GM12878 (cell line): ENCODE measurements at regions not wholly inside any gene's neighbourhood (a gene's known extent, or its start where the extent isn't known, plus 50 kb on each side); places are given as distances from the start of the nearest gene placed in this dataset.

Source experiments
- ATAC-seq: fragments of 200-7000 bp; cut with Tn5 transposase; 3 replicates; pipeline ENCODE4 v1.9.1; 2020; ENCODE audit warnings: mild to moderate bottlenecking, moderate library complexity
- BruUV-seq: library from RNA; stranded (reverse); fragments of 400-500 nt; replicated peaks from 2 replicates; lab custom pipeline; 2021; lab: Mats Ljungman, UMichigan
- CTCF ChIA-PET: fragments of 300-600 bp; sonication (Branson Sonifier 250); formaldehyde crosslinking; extraction: SDS; loops from one replicate; lab custom pipeline; 2021; ENCODE audit warnings: inconsistent platforms; lab: Yijun Ruan, JAX
- POLR2A ChIA-PET: fragments of 350-600 bp; formaldehyde crosslinking; extraction: SDS; loops from one replicate; lab custom pipeline; 2021; ENCODE audit warnings: inconsistent platforms; lab: Charles Lee
- RAD21 ChIA-PET: fragments of 300-600 bp; sonication (Branson Sonifier 250); formaldehyde crosslinking; loops from one replicate; lab custom pipeline; 2023; ENCODE audit warnings: antibody characterized with exemption; ENCODE audit not compliant: unreplicated experiment; lab: Charles Lee
- SMC1A ChIA-PET: fragments of 300-600 bp; sonication (Branson Sonifier 250); formaldehyde crosslinking; loops from one replicate; lab custom pipeline; 2023; ENCODE audit not compliant: unreplicated experiment, uncharacterized antibody; lab: Charles Lee
- DNase-seq: peaks from one replicate; pipeline ENCODE4 v3.0.0-alpha.2; 2011; ENCODE audit warnings: low read depth, low spot score
- FAIRE-seq: peaks from 3 replicates; lab custom pipeline; 2011; peaks lifted over from hg19 to GRCh38; lab: Jason Lieb, UNC
- H2AFZ ChIP-seq: 2 replicates; pipeline ENCODE4 v1.6.0; 2011; ENCODE audit warnings: low read depth, low read length, control low read depth; ENCODE audit not compliant: control insufficient read depth
- H3K27ac ChIP-seq: 2 replicates; pipeline ENCODE4 v1.5.1; 2011; ENCODE audit warnings: control low read depth; ENCODE audit not compliant: control insufficient read depth, insufficient read depth
- H3K27me3 ChIP-seq, 2 experiments: replicated peaks in 1 of 2; 2 replicates each; pipeline versions ENCODE4 v1.6.0 to v1.6.1; 2011; ENCODE audit warnings: low read length in 1 of 2; ENCODE audit not compliant: control insufficient read depth in 2 of 2, insufficient read depth in 2 of 2
- H3K36me3 ChIP-seq, 2 experiments: 2 replicates each; pipeline ENCODE4 v1.5.1; 2011; ENCODE audit warnings: low read length in 1 of 2; ENCODE audit not compliant: control insufficient read depth in 2 of 2, insufficient read depth in 2 of 2
- H3K4me1 ChIP-seq: 2 replicates; pipeline ENCODE4 v1.6.1; 2011; ENCODE audit warnings: mild to moderate bottlenecking, low read length, moderate library complexity, mixed read lengths; ENCODE audit not compliant: control insufficient read depth, insufficient read depth
- H3K4me2 ChIP-seq: 2 replicates; pipeline ENCODE4 v1.6.0; 2011; ENCODE audit warnings: control low read depth; ENCODE audit not compliant: control insufficient read depth, insufficient read depth
- H3K4me3 ChIP-seq: fragments of 200-600 bp; sonication (generic); 2 replicates; pipeline ENCODE4 v1.5.1; 2016
- H3K79me2 ChIP-seq: 2 replicates; pipeline ENCODE4 v1.6.0; 2011; ENCODE audit warnings: low read length; ENCODE audit not compliant: control insufficient read depth, insufficient read depth
- H3K9ac ChIP-seq: 2 replicates; pipeline ENCODE4 v1.8.0; 2011; ENCODE audit warnings: low read length, control low read depth, mixed read lengths; ENCODE audit not compliant: control insufficient read depth, insufficient read depth
- H3K9me3 ChIP-seq: replicated peaks from 3 replicates; pipeline ENCODE4 v1.5.1; 2011; ENCODE audit warnings: mild to moderate bottlenecking, low read length; ENCODE audit not compliant: control insufficient read depth, insufficient read depth
- H4K20me1 ChIP-seq: 2 replicates; pipeline ENCODE4 v1.6.0; 2011; ENCODE audit not compliant: control insufficient read depth, insufficient read depth
- BMI1 ChIP-seq: fragments of 450-650 bp; IDR thresholded peaks from 2 replicates; pipeline ENCODE4 v1.6.1; 2016; ENCODE audit warnings: mild to moderate bottlenecking, moderate library complexity, borderline replicate concordance
- CHD2 ChIP-seq: IDR thresholded peaks from 2 replicates; pipeline ENCODE4 v1.6.1; 2011; ENCODE audit warnings: low read depth, low read length, improper control_type of control experiment, borderline replicate concordance
- EED ChIP-seq: sonication (generic); IDR thresholded peaks from 2 replicates; pipeline ENCODE4 v1.6.1; 2016; ENCODE audit warnings: antibody characterized with exemption, low read depth
- EGR1 ChIP-seq, 2 experiments: IDR thresholded peaks; 1 replicate in 1 of 2; 2 replicates in 1 of 2; pipeline ENCODE4 v1.6.1; 2011 to 2012; ENCODE audit warnings: low read depth in 2 of 2, low read length in 2 of 2, borderline replicate concordance in 1 of 2, mild to moderate bottlenecking in 1 of 2, moderate library complexity in 1 of 2
- FOS ChIP-seq: IDR thresholded peaks from 3 replicates; pipeline ENCODE4 v1.6.1; 2011; ENCODE audit warnings: borderline replicate concordance; ENCODE audit not compliant: insufficient read length; ENCODE audit errors: extremely low read depth
- HCFC1 ChIP-seq: fragments of 150-350 bp; IDR thresholded peaks from 2 replicates; pipeline ENCODE4 v1.6.1; 2014; ENCODE audit warnings: low read length
- IRF3 ChIP-seq: fragments of 450-650 bp; IDR thresholded peaks from 2 replicates; pipeline ENCODE4 v1.6.1; 2014; ENCODE audit warnings: mild to moderate bottlenecking
- MEF2A ChIP-seq: IDR thresholded peaks from 2 replicates; pipeline ENCODE4 v1.6.1; 2011; ENCODE audit warnings: low read depth, mild to moderate bottlenecking, low read length, moderate library complexity; ENCODE audit not compliant: insufficient read depth
- MYB ChIP-seq: fragments of 150-350 bp; IDR thresholded peaks from 2 replicates; pipeline ENCODE4 v1.6.1; 2014; ENCODE audit warnings: mild to moderate bottlenecking, low read depth, low read length, borderline replicate concordance
- NBN ChIP-seq: fragments of 450-650 bp; IDR thresholded peaks from 2 replicates; pipeline ENCODE4 v1.6.1; 2016
- NR2C2 ChIP-seq: IDR thresholded peaks from 2 replicates; pipeline ENCODE4 v1.6.1; 2011; ENCODE audit warnings: borderline replicate concordance, low read depth; ENCODE audit not compliant: control insufficient read depth, insufficient read length
- POLR2AphosphoS2 ChIP-seq: IDR thresholded peaks from 2 replicates; pipeline ENCODE4 v1.6.1; 2011; ENCODE audit warnings: low read depth, mild to moderate bottlenecking, low read length, improper control_type of control experiment, moderate library complexity
- WGBS: methylation state at CpG from one replicate; pipeline ENCODE4 v1.1.6; 2016; ENCODE audit warnings: low lambda C conversion rate; ENCODE audit not compliant: insufficient replicate concordance, insufficient coverage; ENCODE audit errors: missing lambda C conversion rate; 5-methylcytosine and 5-hydroxymethylcytosine counted together
- in situ Hi-C: fragments of 300-500 bp; cut with MboI; formaldehyde crosslinking; loops from 9 replicates; pipeline ENCODE4 v1.14.3; 2018; ENCODE audit warnings: mixed read lengths
- intact Hi-C: fragments of 100-400 bp; cut with micrococcal nuclease; formaldehyde crosslinking; loops from one replicate; pipeline ENCODE4 v1.14.2; 2022; ENCODE audit not compliant: unreplicated experiment
- TF ChIP-seq, protein P1 (sequence below): fragments of 450-650 bp; formaldehyde crosslinking; IDR thresholded peaks from 2 replicates; pipeline ENCODE4 v1.4.0; 2020; ENCODE audit warnings: mild to moderate bottlenecking, moderate library complexity
- TF ChIP-seq, protein P2 (sequence below), 3 experiments: IDR thresholded peaks in 2 of 3; conservative IDR thresholded peaks in 1 of 3; 2 replicates each; pipeline ENCODE4 v1.5.1; 2011; ENCODE audit warnings: low read depth in 3 of 3, low read length in 3 of 3, mild to moderate bottlenecking in 3 of 3, control low read depth in 2 of 3, moderate library complexity in 2 of 3, inconsistent platforms in 1 of 3, mixed read lengths in 1 of 3; ENCODE audit not compliant: control insufficient read depth in 2 of 3, insufficient read depth in 1 of 3; ENCODE audit errors: extremely low read depth in 1 of 3
- TF ChIP-seq, protein P3 (sequence below): fragments of 450-650 bp; IDR thresholded peaks from 2 replicates; pipeline ENCODE4 v1.6.1; 2016; ENCODE audit warnings: mild to moderate bottlenecking

GRCh38 chr2:198424112-198424511, 619.7 kb downstream of the PLCL1 start:
- 0% methylated on average over 1 of the region's 1 CpG for WGBS
- TF ChIP-seq, protein P1, sequence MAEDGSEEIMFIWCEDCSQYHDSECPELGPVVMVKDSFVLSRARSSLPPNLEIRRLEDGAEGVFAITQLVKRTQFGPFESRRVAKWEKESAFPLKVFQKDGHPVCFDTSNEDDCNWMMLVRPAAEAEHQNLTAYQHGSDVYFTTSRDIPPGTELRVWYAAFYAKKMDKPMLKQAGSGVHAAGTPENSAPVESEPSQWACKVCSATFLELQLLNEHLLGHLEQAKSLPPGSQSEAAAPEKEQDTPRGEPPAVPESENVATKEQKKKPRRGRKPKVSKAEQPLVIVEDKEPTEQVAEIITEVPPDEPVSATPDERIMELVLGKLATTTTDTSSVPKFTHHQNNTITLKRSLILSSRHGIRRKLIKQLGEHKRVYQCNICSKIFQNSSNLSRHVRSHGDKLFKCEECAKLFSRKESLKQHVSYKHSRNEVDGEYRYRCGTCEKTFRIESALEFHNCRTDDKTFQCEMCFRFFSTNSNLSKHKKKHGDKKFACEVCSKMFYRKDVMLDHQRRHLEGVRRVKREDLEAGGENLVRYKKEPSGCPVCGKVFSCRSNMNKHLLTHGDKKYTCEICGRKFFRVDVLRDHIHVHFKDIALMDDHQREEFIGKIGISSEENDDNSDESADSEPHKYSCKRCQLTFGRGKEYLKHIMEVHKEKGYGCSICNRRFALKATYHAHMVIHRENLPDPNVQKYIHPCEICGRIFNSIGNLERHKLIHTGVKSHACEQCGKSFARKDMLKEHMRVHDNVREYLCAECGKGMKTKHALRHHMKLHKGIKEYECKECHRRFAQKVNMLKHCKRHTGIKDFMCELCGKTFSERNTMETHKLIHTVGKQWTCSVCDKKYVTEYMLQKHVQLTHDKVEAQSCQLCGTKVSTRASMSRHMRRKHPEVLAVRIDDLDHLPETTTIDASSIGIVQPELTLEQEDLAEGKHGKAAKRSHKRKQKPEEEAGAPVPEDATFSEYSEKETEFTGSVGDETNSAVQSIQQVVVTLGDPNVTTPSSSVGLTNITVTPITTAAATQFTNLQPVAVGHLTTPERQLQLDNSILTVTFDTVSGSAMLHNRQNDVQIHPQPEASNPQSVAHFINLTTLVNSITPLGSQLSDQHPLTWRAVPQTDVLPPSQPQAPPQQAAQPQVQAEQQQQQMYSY = no peak
- TF ChIP-seq MYB (no peak), MEF2A (no peak), POLR2AphosphoS2 (no peak), EGR1 (IDR thresholded peaks at IDR 0.05; ENCODE audit: borderline replicate concordance in 1 of 2, low read depth in 2 of 2, low read length in 2 of 2) (no peak), CHD2 (no peak), FOS (no peak), BMI1 (no peak), IRF3 (no peak), NR2C2 (no peak), EED (no peak), NBN (no peak), HCFC1 (no peak)
- TF ChIP-seq, protein P2, sequence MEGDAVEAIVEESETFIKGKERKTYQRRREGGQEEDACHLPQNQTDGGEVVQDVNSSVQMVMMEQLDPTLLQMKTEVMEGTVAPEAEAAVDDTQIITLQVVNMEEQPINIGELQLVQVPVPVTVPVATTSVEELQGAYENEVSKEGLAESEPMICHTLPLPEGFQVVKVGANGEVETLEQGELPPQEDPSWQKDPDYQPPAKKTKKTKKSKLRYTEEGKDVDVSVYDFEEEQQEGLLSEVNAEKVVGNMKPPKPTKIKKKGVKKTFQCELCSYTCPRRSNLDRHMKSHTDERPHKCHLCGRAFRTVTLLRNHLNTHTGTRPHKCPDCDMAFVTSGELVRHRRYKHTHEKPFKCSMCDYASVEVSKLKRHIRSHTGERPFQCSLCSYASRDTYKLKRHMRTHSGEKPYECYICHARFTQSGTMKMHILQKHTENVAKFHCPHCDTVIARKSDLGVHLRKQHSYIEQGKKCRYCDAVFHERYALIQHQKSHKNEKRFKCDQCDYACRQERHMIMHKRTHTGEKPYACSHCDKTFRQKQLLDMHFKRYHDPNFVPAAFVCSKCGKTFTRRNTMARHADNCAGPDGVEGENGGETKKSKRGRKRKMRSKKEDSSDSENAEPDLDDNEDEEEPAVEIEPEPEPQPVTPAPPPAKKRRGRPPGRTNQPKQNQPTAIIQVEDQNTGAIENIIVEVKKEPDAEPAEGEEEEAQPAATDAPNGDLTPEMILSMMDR (IDR thresholded peaks at IDR 0.05 in 2 of 3, conservative IDR thresholded peaks at IDR 0.05 in 1 of 3; ENCODE audit: control insufficient read depth in 2 of 3, extremely low read depth in 1 of 3, insufficient read depth in 1 of 3, low read depth in 3 of 3, low read length in 3 of 3) = no peak
- TF ChIP-seq, protein P3, sequence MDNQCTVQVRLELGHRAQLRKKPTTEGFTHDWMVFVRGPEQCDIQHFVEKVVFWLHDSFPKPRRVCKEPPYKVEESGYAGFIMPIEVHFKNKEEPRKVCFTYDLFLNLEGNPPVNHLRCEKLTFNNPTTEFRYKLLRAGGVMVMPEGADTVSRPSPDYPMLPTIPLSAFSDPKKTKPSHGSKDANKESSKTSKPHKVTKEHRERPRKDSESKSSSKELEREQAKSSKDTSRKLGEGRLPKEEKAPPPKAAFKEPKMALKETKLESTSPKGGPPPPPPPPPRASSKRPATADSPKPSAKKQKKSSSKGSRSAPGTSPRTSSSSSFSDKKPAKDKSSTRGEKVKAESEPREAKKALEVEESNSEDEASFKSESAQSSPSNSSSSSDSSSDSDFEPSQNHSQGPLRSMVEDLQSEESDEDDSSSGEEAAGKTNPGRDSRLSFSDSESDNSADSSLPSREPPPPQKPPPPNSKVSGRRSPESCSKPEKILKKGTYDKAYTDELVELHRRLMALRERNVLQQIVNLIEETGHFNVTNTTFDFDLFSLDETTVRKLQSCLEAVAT = no peak

More at GRCh38 chr2:198424112-198424511, 619.7 kb downstream of the PLCL1 start:
- BruUV-seq = no TSS peak
- Histone ChIP-seq H4K20me1 (no peaks in the 10 kb centered on the region), H3K4me1 (no peaks in the 10 kb centered on the region), H3K79me2 (no peaks in the 10 kb centered on the region), H3K4me3 (no peak overlapping the region), H3K4me2 (no peak overlapping the region), H3K36me3 (no peaks in the 10 kb centered on the region), H3K27me3 (no peaks in the 10 kb centered on the region), H3K27ac (no peak overlapping the region), H2AFZ (no peak overlapping the region), H3K9ac (no peak overlapping the region), H3K9me3 (no peaks in the 10 kb centered on the region)
- SMC1A ChIA-PET = interaction anchor here (1.0 kb wide), 1 partner anchor 13 kb away, joined by 3 read pairs; no protein-coding TSS in a partner anchor
- in situ Hi-C loops (no loop called here), intact Hi-C loops (no loop called here)
- ATAC-seq = no peak
- DNase-seq = no peak
- CTCF ChIA-PET = no interaction called here
- no peak for FAIRE-seq
- POLR2A ChIA-PET = no interaction called here
- RAD21 ChIA-PET = no interaction called here
